Activated naive CD4-positive, alpha-beta T cell treated with anti-CD3 and anti-CD28 coated beads, Interleukin-2, amount 50 U/mL, for 24 hours (primary cell): ENCODE measurements at regions not wholly inside any gene's neighbourhood (a gene's known extent, or its start where the extent isn't known, plus 50 kb on each side); places are given as distances from the start of the nearest gene placed in this dataset.

Experiments
- H3K27ac Mint-ChIP-seq: one replicate; pipeline ENCODE4 v1.8.0; 2021; ENCODE audit warnings: mild to moderate bottlenecking, mixed read lengths
- H3K27me3 Mint-ChIP-seq: one replicate; pipeline ENCODE4 v1.8.0; 2021; ENCODE audit warnings: mixed read lengths
- H3K36me3 Mint-ChIP-seq: one replicate; pipeline ENCODE4 v1.8.0; 2021; ENCODE audit warnings: mixed read lengths
- H3K4me1 Mint-ChIP-seq: one replicate; pipeline ENCODE4 v1.8.0; 2021; ENCODE audit warnings: mixed read lengths
- H3K4me3 Mint-ChIP-seq: one replicate; pipeline ENCODE4 v1.8.0; 2021; ENCODE audit warnings: mild to moderate bottlenecking, mixed read lengths
- H3K9me3 Mint-ChIP-seq: one replicate; pipeline ENCODE4 v1.8.0; 2021; ENCODE audit warnings: mixed read lengths

- H3K27me3 Mint-ChIP-seq = no peaks in the 10 kb centered on the region
- H3K9me3 Mint-ChIP-seq = no peaks in the 10 kb centered on the region
- H3K27ac Mint-ChIP-seq = no peak overlapping the region
- no peaks in the 10 kb centered on the region for H3K4me1 Mint-ChIP-seq
- H3K36me3 Mint-ChIP-seq = no peaks in the 10 kb centered on the region
- H3K4me3 Mint-ChIP-seq = no peak overlapping the region
These were observed 188.8 kb downstream of the CD83 start for GRCh38 chr6:14306151-14306906.

- H3K9me3 Mint-ChIP-seq = no peaks in the 10 kb centered on the region
- H3K27me3 Mint-ChIP-seq = no peaks in the 10 kb centered on the region
- H3K4me1 Mint-ChIP-seq = no peaks in the 10 kb centered on the region
- no peak overlapping the region for H3K27ac Mint-ChIP-seq
- H3K36me3 Mint-ChIP-seq = no peaks in the 10 kb centered on the region
- no peak overlapping the region for H3K4me3 Mint-ChIP-seq
These were observed 191.9 kb downstream of the CD83 start for GRCh38 chr6:14309516-14309915.

- Mint-ChIP-seq H3K27me3 (no peaks in the 10 kb centered on the region), H3K36me3 (no peaks in the 10 kb centered on the region), H3K9me3 (no peaks in the 10 kb centered on the region), H3K27ac (no peak overlapping the region), H3K4me3 (no peak overlapping the region), H3K4me1 (no peaks in the 10 kb centered on the region)
These were observed 192.4 kb downstream of the CD83 start for GRCh38 chr6:14309951-14310445.

GRCh38 chr6:14310960-14311359 lies 193.4 kb downstream of the CD83 start:
- no peaks in the 10 kb centered on the region for H3K27me3 Mint-ChIP-seq
- no peaks in the 10 kb centered on the region for H3K36me3 Mint-ChIP-seq
- H3K27ac Mint-ChIP-seq = no peak overlapping the region
- no peaks in the 10 kb centered on the region for H3K4me1 Mint-ChIP-seq
- H3K9me3 Mint-ChIP-seq = no peaks in the 10 kb centered on the region
- H3K4me3 Mint-ChIP-seq = no peak overlapping the region

GRCh38 chr6:14312587-14312986 lies 195.0 kb downstream of the CD83 start:
- Mint-ChIP-seq H3K9me3 (no peaks in the 10 kb centered on the region), H3K27me3 (no peaks in the 10 kb centered on the region), H3K4me1 (peaks cover 8% of the 10 kb centered on the region), H3K36me3 (no peaks in the 10 kb centered on the region), H3K4me3 (no peak overlapping the region), H3K27ac (no peak overlapping the region)

GRCh38 chr6:14313248-14313647 lies 195.7 kb downstream of the CD83 start:
- H3K27ac Mint-ChIP-seq = no peak overlapping the region
- H3K36me3 Mint-ChIP-seq = no peaks in the 10 kb centered on the region
- H3K4me3 Mint-ChIP-seq = no peak overlapping the region
- H3K9me3 Mint-ChIP-seq = no peaks in the 10 kb centered on the region
- H3K4me1 Mint-ChIP-seq = peaks cover 8% of the 10 kb centered on the region
- no peaks in the 10 kb centered on the region for H3K27me3 Mint-ChIP-seq

- H3K4me1 Mint-ChIP-seq = peaks cover 8% of the 10 kb centered on the region
These were observed 197.8 kb downstream of the CD83 start for GRCh38 chr6:14315353-14315752.

GRCh38 chr6:14316651-14317386 lies 199.2 kb downstream of the CD83 start:
- Mint-ChIP-seq H3K27me3 (no peaks in the 10 kb centered on the region), H3K9me3 (no peaks in the 10 kb centered on the region), H3K27ac (no peak overlapping the region), H3K4me1 (peaks cover 8% of the 10 kb centered on the region), H3K36me3 (no peaks in the 10 kb centered on the region), H3K4me3 (no peak overlapping the region)

More at GRCh38 chr6:14315353-14315752, 197.8 kb downstream of the CD83 start:
- no peaks in the 10 kb centered on the region for H3K27me3 Mint-ChIP-seq
- no peak overlapping the region for H3K4me3 Mint-ChIP-seq
- no peaks in the 10 kb centered on the region for H3K36me3 Mint-ChIP-seq
- H3K27ac Mint-ChIP-seq = no peak overlapping the region
- H3K9me3 Mint-ChIP-seq = no peaks in the 10 kb centered on the region

- Mint-ChIP-seq H3K36me3 (no peaks in the 10 kb centered on the region), H3K27me3 (no peaks in the 10 kb centered on the region), H3K4me1 (peaks cover 10% of the 10 kb centered on the region), H3K27ac (no peak overlapping the region), H3K9me3 (no peaks in the 10 kb centered on the region), H3K4me3 (no peak overlapping the region)
These were observed 199.9 kb downstream of the CD83 start for GRCh38 chr6:14317387-14317970.

- H3K27me3 Mint-ChIP-seq = no peaks in the 10 kb centered on the region
- H3K4me1 Mint-ChIP-seq = peaks cover 19% of the 10 kb centered on the region
- H3K9me3 Mint-ChIP-seq = no peaks in the 10 kb centered on the region
- no peak overlapping the region for H3K27ac Mint-ChIP-seq
- no peak overlapping the region for H3K4me3 Mint-ChIP-seq
- no peaks in the 10 kb centered on the region for H3K36me3 Mint-ChIP-seq
These were observed 202.8 kb downstream of the CD83 start for GRCh38 chr6:14320332-14320731.

GRCh38 chr6:14321992-14322772 lies 204.6 kb downstream of the CD83 start:
- Mint-ChIP-seq H3K4me3 (no peak overlapping the region), H3K36me3 (no peaks in the 10 kb centered on the region), H3K27ac (no peak overlapping the region)

GRCh38 chr6:14322841-14323240 lies 205.3 kb downstream of the CD83 start:
- no peaks in the 10 kb centered on the region for H3K9me3 Mint-ChIP-seq
- H3K27me3 Mint-ChIP-seq = no peaks in the 10 kb centered on the region
- H3K4me1 Mint-ChIP-seq = peaks cover 11% of the 10 kb centered on the region
- H3K4me3 Mint-ChIP-seq = no peak overlapping the region
- H3K36me3 Mint-ChIP-seq = no peaks in the 10 kb centered on the region
- no peak overlapping the region for H3K27ac Mint-ChIP-seq

More at GRCh38 chr6:14321992-14322772, 204.6 kb downstream of the CD83 start:
- H3K4me1 Mint-ChIP-seq = peaks cover 14% of the 10 kb centered on the region
- H3K9me3 Mint-ChIP-seq = no peaks in the 10 kb centered on the region
- no peaks in the 10 kb centered on the region for H3K27me3 Mint-ChIP-seq

GRCh38 chr6:14326774-14327173 lies 209.2 kb downstream of the CD83 start:
- Mint-ChIP-seq H3K4me1 (peaks cover 11% of the 10 kb centered on the region), H3K27ac (no peak overlapping the region), H3K9me3 (no peaks in the 10 kb centered on the region), H3K4me3 (no peak overlapping the region), H3K36me3 (no peaks in the 10 kb centered on the region), H3K27me3 (no peaks in the 10 kb centered on the region)

GRCh38 chr6:14328163-14328562 lies 210.6 kb downstream of the CD83 start:
- Mint-ChIP-seq H3K27me3 (no peaks in the 10 kb centered on the region), H3K27ac (no peak overlapping the region), H3K36me3 (no peaks in the 10 kb centered on the region), H3K9me3 (no peaks in the 10 kb centered on the region), H3K4me1 (peaks cover 7% of the 10 kb centered on the region), H3K4me3 (no peak overlapping the region)

- H3K4me1 Mint-ChIP-seq = peaks cover 4% of the 10 kb centered on the region
- H3K9me3 Mint-ChIP-seq = peaks cover 4% of the 10 kb centered on the region
- no peaks in the 10 kb centered on the region for H3K27me3 Mint-ChIP-seq
- no peak overlapping the region for H3K27ac Mint-ChIP-seq
- peaks cover 4% of the 10 kb centered on the region for H3K36me3 Mint-ChIP-seq
- H3K4me3 Mint-ChIP-seq = no peak overlapping the region
These were observed 216.2 kb downstream of the CD83 start for GRCh38 chr6:14333556-14334305.
